Mesodermal cell (in vitro differentiated cells): ENCODE measurements at regions not wholly inside any gene's neighbourhood (a gene's known extent, or its start where the extent isn't known, plus 50 kb on each side); places are given as distances from the start of the nearest gene placed in this dataset.
A peak's percentile ranks its signal among the peaks of the same experiment; 100 is the strongest.

ENCODE experiments used
- H3K27ac ChIP-seq: 2 replicates; pipeline ENCODE4 v1.7.0; 2013; ENCODE audit warnings: mild to moderate bottlenecking, low read depth, low read length, moderate library complexity; ENCODE audit not compliant: severe bottlenecking
- H3K36me3 ChIP-seq: 2 replicates; pipeline ENCODE4 v1.7.1; 2013; ENCODE audit warnings: mild to moderate bottlenecking, low read length, moderate library complexity; ENCODE audit not compliant: control insufficient read depth, insufficient read depth
- H3K4me1 ChIP-seq: one replicate; pipeline ENCODE4 v1.7.1; 2013; ENCODE audit warnings: mild to moderate bottlenecking, low read length; ENCODE audit not compliant: insufficient read depth, control insufficient read depth, poor library complexity, severe bottlenecking
- H3K4me3 ChIP-seq: 2 replicates; pipeline ENCODE4 v1.7.0; 2013; ENCODE audit warnings: low read length, control low read depth, mild to moderate bottlenecking; ENCODE audit not compliant: insufficient read depth, poor library complexity, severe bottlenecking; ENCODE audit errors: extremely low read depth
- H3K9me3 ChIP-seq: 2 replicates; pipeline ENCODE4 v1.7.1; 2013; ENCODE audit warnings: mild to moderate bottlenecking, low read length, moderate library complexity; ENCODE audit not compliant: control insufficient read depth
- WGBS, 2 experiments: methylation state at CpG; one replicate each; pipeline ENCODE4 v1.1.5; 2013; ENCODE audit warnings: missing lambda C conversion rate in 2 of 2; ENCODE audit not compliant: insufficient coverage in 2 of 2; 5-methylcytosine and 5-hydroxymethylcytosine counted together

GRCh38 chr1:94707321-94708298 is 112.5 kb upstream of the SLC44A3 start:
- H3K36me3 ChIP-seq = no peaks in the 10 kb centered on the region
- H3K27ac ChIP-seq = no peak overlapping the region
- no peaks in the 10 kb centered on the region for H3K9me3 ChIP-seq
- WGBS, 2 experiments = 77 to 84% methylated on average over 9 to 12 of the region's 13 CpGs
- peaks cover 26% of the 10 kb centered on the region for H3K4me1 ChIP-seq
- no peak overlapping the region for H3K4me3 ChIP-seq

- H3K36me3 ChIP-seq = no peaks in the 10 kb centered on the region
- H3K4me3 ChIP-seq = no peak overlapping the region
- 67% methylated on average over 1 of the region's 1 CpG; no CpG with 5 or more reads in 1 of the 2 experiments for WGBS, 2 experiments
- H3K4me1 ChIP-seq = peaks cover 12% of the 10 kb centered on the region
- no peak overlapping the region for H3K27ac ChIP-seq
- H3K9me3 ChIP-seq = peaks cover 4% of the 10 kb centered on the region
Observed at GRCh38 chr1:94702442-94702815, 117.7 kb upstream of the SLC44A3 start.

- WGBS, 2 experiments = 90 to 100% methylated on average over 1 to 2 of the region's 2 CpGs
- no peak overlapping the region for H3K4me3 ChIP-seq
- peaks cover 12% of the 10 kb centered on the region for H3K4me1 ChIP-seq
- H3K9me3 ChIP-seq = peaks cover 4% of the 10 kb centered on the region
- H3K27ac ChIP-seq = no peak overlapping the region
- H3K36me3 ChIP-seq = no peaks in the 10 kb centered on the region
Observed at GRCh38 chr1:94701796-94702441, 118.2 kb upstream of the SLC44A3 start.

- H3K4me1 ChIP-seq = peaks cover 14% of the 10 kb centered on the region
- H3K9me3 ChIP-seq = peaks cover 4% of the 10 kb centered on the region
- H3K27ac ChIP-seq = peak overlapping the region; percentile 71
- WGBS, 2 experiments = 65 to 86% methylated on average over 2 of the region's 3 CpGs
- no peak overlapping the region for H3K4me3 ChIP-seq
- H3K36me3 ChIP-seq = no peaks in the 10 kb centered on the region
Observed at GRCh38 chr1:94698759-94699502, 121.2 kb upstream of the SLC44A3 start.

- H3K4me3 ChIP-seq = no peak overlapping the region
- no peaks in the 10 kb centered on the region for H3K36me3 ChIP-seq
- H3K27ac ChIP-seq = peak overlapping the region; percentile 71
- WGBS, 2 experiments = 71% methylated on average over 1 of the region's 2 CpGs; no CpG with 5 or more reads in 1 of the 2 experiments
- peaks cover 4% of the 10 kb centered on the region for H3K9me3 ChIP-seq
- peaks cover 15% of the 10 kb centered on the region for H3K4me1 ChIP-seq
Observed at GRCh38 chr1:94698356-94698755, 121.8 kb upstream of the SLC44A3 start.

- H3K36me3 ChIP-seq = no peaks in the 10 kb centered on the region
- no peak overlapping the region for H3K4me3 ChIP-seq
- H3K9me3 ChIP-seq = peaks cover 4% of the 10 kb centered on the region
- peak overlapping the region; percentile 71 for H3K27ac ChIP-seq
- H3K4me1 ChIP-seq = peaks cover 15% of the 10 kb centered on the region
- WGBS, 2 experiments = 50 to 83% methylated on average over 2 to 4 of the region's 5 CpGs
Observed at GRCh38 chr1:94697839-94698238, 122.3 kb upstream of the SLC44A3 start.

- WGBS, 2 experiments = 92 to 94% methylated on average over 2 to 3 of the region's 4 CpGs
- H3K36me3 ChIP-seq = no peaks in the 10 kb centered on the region
- no peak overlapping the region for H3K4me3 ChIP-seq
- no peak overlapping the region for H3K27ac ChIP-seq
- peaks cover 13% of the 10 kb centered on the region for H3K9me3 ChIP-seq
- H3K4me1 ChIP-seq = peaks cover 15% of the 10 kb centered on the region
Observed at GRCh38 chr1:94694226-94694915, 125.8 kb upstream of the SLC44A3 start.

- H3K4me1 ChIP-seq = peaks cover 20% of the 10 kb centered on the region
- H3K36me3 ChIP-seq = no peaks in the 10 kb centered on the region
- no peak overlapping the region for H3K4me3 ChIP-seq
- no peak overlapping the region for H3K27ac ChIP-seq
- WGBS, 2 experiments = 100% methylated on average over 1 of the region's 1 CpG
- peaks cover 13% of the 10 kb centered on the region for H3K9me3 ChIP-seq
Observed at GRCh38 chr1:94693435-94693834, 126.7 kb upstream of the SLC44A3 start.

GRCh38 chr1:94693029-94693428 is 127.1 kb upstream of the SLC44A3 start:
- no peak overlapping the region for H3K4me3 ChIP-seq
- peaks cover 17% of the 10 kb centered on the region for H3K4me1 ChIP-seq
- H3K36me3 ChIP-seq = no peaks in the 10 kb centered on the region
- H3K27ac ChIP-seq = no peak overlapping the region
- H3K9me3 ChIP-seq = peaks cover 13% of the 10 kb centered on the region
- WGBS, 2 experiments = 78 to 93% methylated on average over 2 to 3 of the region's 3 CpGs

GRCh38 chr1:94688646-94689045 is 131.5 kb upstream of the SLC44A3 start:
- H3K9me3 ChIP-seq = peaks cover 18% of the 10 kb centered on the region
- H3K4me1 ChIP-seq = peaks cover 5% of the 10 kb centered on the region
- 47 to 75% methylated on average over 1 to 2 of the region's 3 CpGs for WGBS, 2 experiments
- no peak overlapping the region for H3K4me3 ChIP-seq
- no peaks in the 10 kb centered on the region for H3K36me3 ChIP-seq
- H3K27ac ChIP-seq = no peak overlapping the region
